IPS-18c (cell line): ENCODE measurements at regions not wholly inside any gene's neighbourhood (a gene's known extent, or its start where the extent isn't known, plus 50 kb on each side); places are given as distances from the start of the nearest gene placed in this dataset.
"Not testable (repeated sequence)": the region's sequence is repeated elsewhere in the genome, so short reads cannot be mapped to it uniquely, and the experiment has no call there.

Experiments used
- H3K4me3 ChIP-seq: 2 replicates; pipeline ENCODE4 v1.7.0; 2013; ENCODE audit warnings: low read depth, mild to moderate bottlenecking, low read length, moderate library complexity; ENCODE audit not compliant: insufficient read depth
- H3K9me3 ChIP-seq: one replicate; pipeline ENCODE4 v1.6.1; 2013; ENCODE audit warnings: mild to moderate bottlenecking, low read length, moderate library complexity; ENCODE audit not compliant: control insufficient read depth, insufficient read depth

- Histone ChIP-seq H3K4me3 (no peak overlapping the region), H3K9me3 (no peaks in the 10 kb centered on the region)
Observed at GRCh38 chr10:129056734-129057689, 410.0 kb upstream of the MGMT start.

GRCh38 chr10:129057856-129058663 lies 409.0 kb upstream of the MGMT start:
- Histone ChIP-seq H3K4me3 (no peak overlapping the region), H3K9me3 (no peaks in the 10 kb centered on the region)

GRCh38 chr10:129058664-129059155 lies 408.3 kb upstream of the MGMT start:
- no peaks in the 10 kb centered on the region for H3K9me3 ChIP-seq
- no peak overlapping the region for H3K4me3 ChIP-seq

- Histone ChIP-seq H3K9me3 (no peaks in the 10 kb centered on the region), H3K4me3 (no peak overlapping the region)
Observed at GRCh38 chr10:129059977-129060376, 407.1 kb upstream of the MGMT start.

- no peaks in the 10 kb centered on the region for H3K9me3 ChIP-seq
- no peak overlapping the region for H3K4me3 ChIP-seq
Observed at GRCh38 chr10:129063212-129063611, 403.8 kb upstream of the MGMT start.

GRCh38 chr10:129063877-129064276 lies 403.2 kb upstream of the MGMT start:
- Histone ChIP-seq H3K4me3 (no peak overlapping the region), H3K9me3 (no peaks in the 10 kb centered on the region)

- H3K9me3 ChIP-seq, H3K4me3 ChIP-seq: not testable (repeated sequence)
Observed at GRCh38 chr10:129066529-129066928, 400.5 kb upstream of the MGMT start.

GRCh38 chr10:129071411-129071810 lies 395.6 kb upstream of the MGMT start:
- not testable (repeated sequence) for H3K9me3 ChIP-seq, H3K4me3 ChIP-seq

GRCh38 chr10:129074939-129075338 lies 392.1 kb upstream of the MGMT start:
- H3K4me3 ChIP-seq: no peak overlapping the region
- H3K9me3 ChIP-seq: no peaks in the 10 kb centered on the region

- Histone ChIP-seq H3K4me3 (no peak overlapping the region), H3K9me3 (no peaks in the 10 kb centered on the region)
Observed at GRCh38 chr10:129075508-129075907, 391.5 kb upstream of the MGMT start.

GRCh38 chr10:129075927-129076326 lies 391.1 kb upstream of the MGMT start:
- Histone ChIP-seq H3K9me3 (no peaks in the 10 kb centered on the region), H3K4me3 (no peak overlapping the region)

- Histone ChIP-seq H3K4me3 (no peak overlapping the region), H3K9me3 (no peaks in the 10 kb centered on the region)
Observed at GRCh38 chr10:129078346-129078745, 388.7 kb upstream of the MGMT start.

- Histone ChIP-seq H3K4me3 (no peak overlapping the region), H3K9me3 (no peaks in the 10 kb centered on the region)
Observed at GRCh38 chr10:129078746-129079145, 388.3 kb upstream of the MGMT start.

GRCh38 chr10:129079705-129080104 lies 387.3 kb upstream of the MGMT start:
- no peak overlapping the region for H3K4me3 ChIP-seq
- no peaks in the 10 kb centered on the region for H3K9me3 ChIP-seq

- H3K4me3 ChIP-seq: no peak overlapping the region
- H3K9me3 ChIP-seq: no peaks in the 10 kb centered on the region
Observed at GRCh38 chr10:129085811-129086210, 381.2 kb upstream of the MGMT start.

- Histone ChIP-seq H3K4me3 (no peak overlapping the region), H3K9me3 (no peaks in the 10 kb centered on the region)
Observed at GRCh38 chr10:129089341-129089740, 377.7 kb upstream of the MGMT start.

GRCh38 chr10:129090165-129090564 lies 376.9 kb upstream of the MGMT start:
- no peak overlapping the region for H3K4me3 ChIP-seq

More at GRCh38 chr10:129090165-129090564, 376.9 kb upstream of the MGMT start:
- no peaks in the 10 kb centered on the region for H3K9me3 ChIP-seq
